Liver (tissue), 3 donors: ENCODE measurements at regions not wholly inside any gene's neighbourhood (a gene's known extent, or its start where the extent isn't known, plus 50 kb on each side); places are given as distances from the start of the nearest gene placed in this dataset.

Experiments used
- ATF3 ChIP-seq: IDR thresholded peaks from 2 replicates; pipeline ENCODE4 v1.6.1; 2016; ENCODE audit warnings: antibody characterized with exemption
- CTCF ChIP-seq: fragments of 150-350 bp; IDR thresholded peaks from 2 replicates; pipeline ENCODE4 v1.5.1; 2017; ENCODE audit warnings: improper control_type of control experiment, low read depth, low read length; ENCODE audit not compliant: missing input control
- GABPA ChIP-seq, 2 donors: IDR thresholded peaks in 1 of 2; conservative IDR thresholded peaks in 1 of 2; 2 replicates each; pipeline ENCODE4 v1.6.1; 2016; ENCODE audit warnings: antibody characterized with exemption in 2 of 2, mild to moderate bottlenecking in 1 of 2, moderate library complexity in 1 of 2
- HNF4G ChIP-seq: IDR thresholded peaks from 2 replicates; pipeline ENCODE4 v1.6.1; 2016; ENCODE audit warnings: antibody characterized with exemption
- RAD21 ChIP-seq, 2 donors: IDR thresholded peaks; 2 replicates each; pipeline ENCODE4 v1.6.1; 2016; ENCODE audit warnings: antibody characterized with exemption in 2 of 2, mild to moderate bottlenecking in 2 of 2
- REST ChIP-seq: IDR thresholded peaks from 2 replicates; pipeline ENCODE4 v1.6.1; 2016; ENCODE audit warnings: antibody characterized with exemption, mild to moderate bottlenecking
- TAF1 ChIP-seq: conservative IDR thresholded peaks from 2 replicates; pipeline ENCODE4 v1.6.1; 2016; ENCODE audit warnings: antibody characterized with exemption, mild to moderate bottlenecking
- YY1 ChIP-seq: IDR thresholded peaks from 2 replicates; pipeline ENCODE4 v1.6.1; 2016; ENCODE audit warnings: antibody characterized with exemption, mild to moderate bottlenecking
- donor health status: healthy.
- donor health status: healthy.

- TF ChIP-seq GABPA (IDR thresholded peaks at IDR 0.05 in 1 of 2, conservative IDR thresholded peaks at IDR 0.05 in 1 of 2) (no peak), RAD21 (IDR thresholded peaks at IDR 0.05) (no peak), CTCF (no peak), HNF4G (no peak), TAF1 (no peak), YY1 (no peak), ATF3 (no peak), REST (no peak)
Observed at GRCh38 chr7:127516320-127516719, 69.1 kb downstream of the GCC1 start.
